ENCODE measurements at regions not wholly inside any gene's neighbourhood (a gene's known extent, or its start where the extent isn't known, plus 50 kb on each side); places are given as distances from the start of the nearest gene placed in this dataset.
"Not testable (repeated sequence)": the region's sequence is repeated elsewhere in the genome, so short reads cannot be mapped to it uniquely, and the experiment has no call there.

DNA sequence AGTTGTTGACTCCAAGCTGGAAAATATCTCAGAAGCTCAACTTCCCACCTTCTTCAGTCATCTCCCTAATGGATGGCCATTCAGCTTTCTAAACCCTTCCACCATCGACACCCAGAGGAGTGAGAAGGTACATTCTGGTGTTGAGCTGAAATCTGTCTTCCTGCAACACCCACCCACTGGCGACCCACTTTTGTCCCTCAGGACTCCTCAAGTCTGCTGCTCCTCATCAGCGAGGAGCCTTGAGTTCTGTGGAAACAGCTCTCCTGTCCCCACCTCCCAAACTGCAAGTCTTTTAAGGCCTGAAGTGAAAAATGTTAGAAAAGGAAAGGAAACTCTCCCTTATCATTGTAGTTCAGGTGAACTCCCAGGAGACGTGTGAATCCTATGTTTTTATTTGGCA lies 111.5 kb upstream of the HAND1 start:
- Histone ChIP-seq H3K9me3 (ENCODE audit: low read depth) (no peaks in the 10 kb centered on the region), H3K4me2 (no peak overlapping the region), H2AFZ (no peak overlapping the region), H4K20me1 (ENCODE audit: insufficient read depth, poor library complexity, severe bottlenecking) (no peaks in the 10 kb centered on the region), H3K79me2 (no peaks in the 10 kb centered on the region), H3K4me1 (ENCODE audit: insufficient read depth) (peaks cover 12% of the 10 kb centered on the region), H3K36me3 (replicated peaks; ENCODE audit: insufficient read depth, low read depth) (no peaks in the 10 kb centered on the region), H3K9me2 (replicated peaks; ENCODE audit: insufficient read depth) (no peaks in the 10 kb centered on the region), H3K27me3 (no peaks in the 10 kb centered on the region), H3K4me3 (no peak overlapping the region), H3K27ac (no peak overlapping the region)
- WGBS (ENCODE audit: low lambda C conversion rate, missing lambda C conversion rate): 94% methylated on average over 4 of the region's 4 CpGs
- TF ChIP-seq EZH2 (IDR thresholded peaks at IDR 0.05; ENCODE audit: borderline replicate concordance): no peak
- TF ChIP-seq EZH2phosphoT487 (IDR thresholded peaks at IDR 0.05; ENCODE audit: low read depth, severe bottlenecking, unreplicated experiment): no peak
- TF ChIP-seq, protein P1, sequence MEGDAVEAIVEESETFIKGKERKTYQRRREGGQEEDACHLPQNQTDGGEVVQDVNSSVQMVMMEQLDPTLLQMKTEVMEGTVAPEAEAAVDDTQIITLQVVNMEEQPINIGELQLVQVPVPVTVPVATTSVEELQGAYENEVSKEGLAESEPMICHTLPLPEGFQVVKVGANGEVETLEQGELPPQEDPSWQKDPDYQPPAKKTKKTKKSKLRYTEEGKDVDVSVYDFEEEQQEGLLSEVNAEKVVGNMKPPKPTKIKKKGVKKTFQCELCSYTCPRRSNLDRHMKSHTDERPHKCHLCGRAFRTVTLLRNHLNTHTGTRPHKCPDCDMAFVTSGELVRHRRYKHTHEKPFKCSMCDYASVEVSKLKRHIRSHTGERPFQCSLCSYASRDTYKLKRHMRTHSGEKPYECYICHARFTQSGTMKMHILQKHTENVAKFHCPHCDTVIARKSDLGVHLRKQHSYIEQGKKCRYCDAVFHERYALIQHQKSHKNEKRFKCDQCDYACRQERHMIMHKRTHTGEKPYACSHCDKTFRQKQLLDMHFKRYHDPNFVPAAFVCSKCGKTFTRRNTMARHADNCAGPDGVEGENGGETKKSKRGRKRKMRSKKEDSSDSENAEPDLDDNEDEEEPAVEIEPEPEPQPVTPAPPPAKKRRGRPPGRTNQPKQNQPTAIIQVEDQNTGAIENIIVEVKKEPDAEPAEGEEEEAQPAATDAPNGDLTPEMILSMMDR (IDR thresholded peaks at IDR 0.05; ENCODE audit: poor library complexity): no peak
- DNase-seq (ENCODE audit: low spot score): no peak

DNA sequence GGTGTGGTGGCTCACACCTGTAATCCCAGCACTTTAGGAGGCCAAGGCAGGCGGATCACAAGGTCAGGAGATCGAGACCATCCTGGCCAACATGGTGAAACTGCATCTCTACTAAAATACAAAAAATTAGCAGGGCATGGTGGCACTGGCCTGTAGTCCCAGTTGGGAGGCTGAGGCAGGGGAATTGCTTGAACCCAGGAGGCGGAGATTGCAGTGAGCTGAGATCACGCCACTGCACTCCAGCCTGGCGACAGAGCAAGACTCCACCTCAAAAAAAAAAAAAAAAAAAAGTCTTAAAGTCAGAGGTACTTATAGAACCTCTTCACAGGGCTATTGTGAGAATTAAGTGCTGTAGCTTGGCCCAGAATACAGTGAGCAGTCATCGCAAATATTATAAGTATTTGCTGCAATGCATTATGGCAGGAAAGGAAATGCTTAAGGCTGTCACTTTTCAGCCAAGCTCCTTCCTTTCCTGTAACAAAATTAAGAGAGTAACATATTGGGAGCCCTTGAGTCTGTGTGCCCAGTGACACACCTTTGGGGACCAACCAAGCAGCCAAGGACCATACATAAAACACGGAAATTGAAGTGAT lies 110.9 kb upstream of the HAND1 start:
- H3K9me2 ChIP-seq (replicated peaks; ENCODE audit: insufficient read depth); H2AFZ ChIP-seq; H3K9me3 ChIP-seq (ENCODE audit: low read depth); H3K79me2 ChIP-seq; H3K4me2 ChIP-seq; H4K20me1 ChIP-seq (ENCODE audit: insufficient read depth, poor library complexity, severe bottlenecking); H3K4me3 ChIP-seq; H3K27me3 ChIP-seq; DNase-seq (ENCODE audit: low spot score); H3K36me3 ChIP-seq (replicated peaks; ENCODE audit: insufficient read depth, low read depth); H3K27ac ChIP-seq: not testable (repeated sequence)
- WGBS (ENCODE audit: low lambda C conversion rate, missing lambda C conversion rate): 86% methylated on average over 7 of the region's 7 CpGs
- H3K4me1 ChIP-seq (ENCODE audit: insufficient read depth): peaks cover 12% of the 10 kb centered on the region

DNA sequence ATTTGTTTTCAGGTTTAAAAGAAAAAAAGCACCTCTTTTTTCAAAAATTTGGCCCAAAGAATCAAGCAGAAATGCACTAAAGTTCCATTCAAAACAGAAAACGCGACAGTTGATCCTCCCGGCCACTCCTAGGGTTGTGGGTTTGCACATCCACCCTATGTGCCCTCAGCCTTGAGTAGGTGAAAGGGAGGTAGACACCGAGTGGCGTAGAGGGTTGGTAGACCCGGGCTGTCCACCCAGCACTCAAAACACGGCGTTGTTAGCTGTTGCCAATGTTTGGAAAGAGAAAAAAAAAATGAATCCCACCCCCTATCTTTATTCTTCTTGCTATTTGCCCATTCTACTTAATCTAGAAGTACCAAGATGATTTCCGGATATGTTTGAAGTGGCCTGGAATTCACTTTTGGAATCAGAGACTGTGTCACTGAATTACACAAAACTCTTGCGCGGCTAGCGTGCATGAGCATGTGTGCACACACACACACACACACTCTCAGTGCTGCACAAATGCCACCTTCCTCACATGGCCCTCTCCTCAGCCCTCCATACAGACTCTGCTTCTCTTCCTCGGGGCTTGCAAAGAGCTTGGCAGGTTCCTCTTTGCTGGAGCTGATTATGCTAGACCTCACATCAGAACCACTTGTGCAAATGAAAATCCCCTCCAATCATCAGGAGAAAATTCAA lies 110.2 kb upstream of the HAND1 start:
- H3K27ac ChIP-seq: no peak overlapping the region
- no peaks in the 10 kb centered on the region for H3K27me3 ChIP-seq
- no peak overlapping the region for H2AFZ ChIP-seq
- no peaks in the 10 kb centered on the region for H3K9me3 ChIP-seq (ENCODE audit: low read depth)
- no peak for DNase-seq (ENCODE audit: low spot score)
- no peak overlapping the region for H3K4me3 ChIP-seq
- TF ChIP-seq, protein P1 (IDR thresholded peaks at IDR 0.05; ENCODE audit: poor library complexity): no peak
- no peak for TF ChIP-seq EZH2phosphoT487 (IDR thresholded peaks at IDR 0.05; ENCODE audit: low read depth, severe bottlenecking, unreplicated experiment)
- no peak for TF ChIP-seq EZH2 (IDR thresholded peaks at IDR 0.05; ENCODE audit: borderline replicate concordance)
- no peak overlapping the region for H3K4me2 ChIP-seq
- H3K9me2 ChIP-seq (replicated peaks; ENCODE audit: insufficient read depth): no peaks in the 10 kb centered on the region
- H3K79me2 ChIP-seq: no peaks in the 10 kb centered on the region
- WGBS (ENCODE audit: low lambda C conversion rate, missing lambda C conversion rate): 86% methylated on average over 13 of the region's 13 CpGs
- H3K4me1 ChIP-seq (ENCODE audit: insufficient read depth): peaks cover 12% of the 10 kb centered on the region
- no peaks in the 10 kb centered on the region for H3K36me3 ChIP-seq (replicated peaks; ENCODE audit: insufficient read depth, low read depth)
- no peaks in the 10 kb centered on the region for H4K20me1 ChIP-seq (ENCODE audit: insufficient read depth, poor library complexity, severe bottlenecking)

- no peaks in the 10 kb centered on the region for H3K9me2 ChIP-seq (replicated peaks; ENCODE audit: insufficient read depth)
- peaks cover 12% of the 10 kb centered on the region for H3K4me1 ChIP-seq (ENCODE audit: insufficient read depth)
- H3K4me2 ChIP-seq: no peak overlapping the region
- no peaks in the 10 kb centered on the region for H4K20me1 ChIP-seq (ENCODE audit: insufficient read depth, poor library complexity, severe bottlenecking)
- no peak overlapping the region for H2AFZ ChIP-seq
- no peaks in the 10 kb centered on the region for H3K79me2 ChIP-seq
- 39% methylated on average over 10 of the region's 10 CpGs for WGBS (ENCODE audit: low lambda C conversion rate, missing lambda C conversion rate)
- H3K36me3 ChIP-seq (replicated peaks; ENCODE audit: insufficient read depth, low read depth): no peaks in the 10 kb centered on the region
- H3K27ac ChIP-seq: peak overlapping the region; percentile 27
- H3K27me3 ChIP-seq: no peaks in the 10 kb centered on the region
- TF ChIP-seq, protein P1 (IDR thresholded peaks at IDR 0.05; ENCODE audit: poor library complexity): no peak
- TF ChIP-seq EZH2 (IDR thresholded peaks at IDR 0.05; ENCODE audit: borderline replicate concordance) (no peak), EZH2phosphoT487 (IDR thresholded peaks at IDR 0.05; ENCODE audit: low read depth, severe bottlenecking, unreplicated experiment) (no peak)
- no peak for DNase-seq (ENCODE audit: low spot score)
- no peaks in the 10 kb centered on the region for H3K9me3 ChIP-seq (ENCODE audit: low read depth)
- H3K4me3 ChIP-seq: no peak overlapping the region
These were observed 109.3 kb upstream of the HAND1 start for GRCh38 chr5:154587123-154588026.

Data from hepatocyte (in vitro differentiated cells).